NCI-H774 (cell line): ENCODE measurements at regions not wholly inside any gene's neighbourhood (a gene's known extent, or its start where the extent isn't known, plus 50 kb on each side); places are given as distances from the start of the nearest gene placed in this dataset.
"Not testable (repeated sequence)": the region's sequence is repeated elsewhere in the genome, so short reads cannot be mapped to it uniquely, and the experiment has no call there.

Source experiments
- DNase-seq: peaks from one replicate; lab custom pipeline; 2025; lab: John Stamatoyannopoulos, UW

DNA sequence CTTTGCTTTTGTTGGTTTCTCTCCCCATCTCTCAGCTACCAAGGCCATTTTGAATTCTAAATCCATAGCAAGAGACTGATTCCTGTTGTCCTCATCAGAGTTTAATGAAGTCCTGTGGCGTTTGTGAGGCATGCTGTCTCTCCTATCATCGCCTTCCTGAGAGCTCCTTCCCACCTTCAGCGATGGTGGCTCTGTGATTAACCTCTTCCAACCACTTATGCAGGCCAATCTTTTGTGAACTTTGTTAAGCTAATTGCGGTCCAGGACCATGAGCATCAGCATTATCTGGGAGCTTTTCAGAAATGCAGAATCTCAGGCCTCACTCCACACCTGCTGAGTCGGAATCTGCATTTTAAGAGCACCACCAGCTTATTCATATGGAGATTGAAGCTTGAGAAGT is 272.5 kb upstream of the CDYL start:
- DNase-seq = no peak

DNA sequence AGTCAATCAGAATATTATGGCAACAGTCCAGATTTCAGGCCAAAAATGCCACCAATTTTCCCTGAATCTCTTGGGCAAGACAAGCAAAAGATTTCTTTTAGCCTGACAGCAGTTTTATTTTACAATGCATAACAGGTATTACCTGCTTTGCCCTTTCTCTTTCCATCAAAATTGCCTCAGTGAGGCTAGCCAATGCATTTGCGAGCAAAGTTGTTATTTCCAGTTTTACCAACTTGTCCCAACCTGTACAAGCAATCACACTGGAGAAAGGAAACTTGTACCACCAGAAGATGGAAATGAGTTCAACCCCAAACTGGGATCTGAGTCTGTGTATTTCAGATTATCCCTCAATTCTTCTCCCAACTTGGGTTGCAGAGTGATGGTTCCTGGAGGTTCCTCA is 279.9 kb upstream of the CDYL start:
- no peak for DNase-seq

DNA sequence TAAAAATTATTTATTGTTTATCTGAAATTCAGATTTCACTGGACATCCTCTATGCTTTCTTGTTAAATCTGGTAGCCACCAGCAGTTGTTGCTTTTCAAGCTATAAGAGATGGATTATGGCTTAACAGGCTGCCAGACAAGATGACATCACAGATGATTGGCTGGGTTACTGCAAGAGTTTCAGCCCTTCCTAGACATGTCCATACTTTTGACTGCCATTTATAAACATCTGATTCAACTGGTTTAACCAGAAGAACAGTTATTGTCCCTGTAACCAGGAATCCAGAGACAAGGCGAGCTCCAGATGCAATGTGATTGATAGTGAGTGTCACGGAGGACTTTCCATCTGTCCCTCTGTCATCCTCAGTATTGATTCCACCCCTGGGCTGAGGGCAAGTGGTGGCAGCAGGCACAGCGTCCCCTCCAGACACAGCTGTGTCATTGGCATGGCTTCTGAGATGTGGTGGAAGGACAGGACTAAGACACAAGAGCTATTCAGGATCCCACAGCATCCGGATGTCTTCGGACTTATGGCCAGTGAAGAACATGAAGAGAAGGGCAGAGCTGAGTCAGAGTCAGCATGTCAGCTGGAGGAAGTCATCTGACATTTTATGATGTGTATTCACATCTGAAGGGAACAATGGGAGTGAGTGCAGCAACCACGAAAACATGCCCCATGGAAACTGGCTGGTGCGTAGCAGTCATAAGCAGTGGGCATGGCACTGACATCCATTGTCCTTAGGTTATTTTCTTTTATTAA is 284.5 kb upstream of the CDYL start:
- DNase-seq = no peak

DNA sequence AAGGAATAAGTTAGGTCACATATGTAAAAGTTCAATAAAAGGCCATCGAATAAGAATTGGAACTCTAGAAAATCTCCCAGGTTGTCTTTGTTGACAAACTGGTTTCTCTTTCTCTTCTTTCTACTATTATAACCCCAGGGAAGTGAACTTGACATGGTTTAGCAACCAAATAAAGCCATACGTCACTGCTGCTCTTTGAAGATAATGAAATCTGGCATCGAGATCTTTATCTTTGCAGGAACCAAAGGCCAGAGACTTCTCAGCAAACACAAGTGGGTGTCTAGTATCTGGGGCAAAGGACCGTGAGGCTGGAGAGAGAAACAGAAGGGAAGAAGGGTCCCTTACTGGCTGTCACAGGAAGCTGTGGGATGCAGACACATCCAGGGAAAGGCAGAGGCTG is 286.7 kb upstream of the CDYL start:
- DNase-seq = no peak

DNA sequence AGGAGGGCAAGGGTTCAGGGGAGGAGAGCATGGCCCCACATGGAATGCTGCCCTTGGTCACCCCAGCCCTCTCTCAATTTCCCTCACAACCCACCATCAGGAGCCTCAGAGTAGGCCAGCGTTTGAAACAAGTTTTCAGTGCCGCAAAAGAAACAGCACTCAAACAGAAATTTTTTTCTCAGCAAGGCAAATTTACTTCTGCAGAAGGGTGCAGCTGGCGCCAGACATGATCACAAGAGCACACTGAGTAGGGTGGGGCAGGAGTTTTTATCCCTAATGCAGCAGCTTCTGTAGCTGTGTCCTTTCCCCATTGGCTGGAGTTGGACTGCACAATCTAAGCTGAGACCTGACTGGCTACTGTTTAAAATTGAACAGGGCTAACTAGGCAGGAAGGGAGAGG is 287.8 kb upstream of the CDYL start:
- DNase-seq = no peak

DNA sequence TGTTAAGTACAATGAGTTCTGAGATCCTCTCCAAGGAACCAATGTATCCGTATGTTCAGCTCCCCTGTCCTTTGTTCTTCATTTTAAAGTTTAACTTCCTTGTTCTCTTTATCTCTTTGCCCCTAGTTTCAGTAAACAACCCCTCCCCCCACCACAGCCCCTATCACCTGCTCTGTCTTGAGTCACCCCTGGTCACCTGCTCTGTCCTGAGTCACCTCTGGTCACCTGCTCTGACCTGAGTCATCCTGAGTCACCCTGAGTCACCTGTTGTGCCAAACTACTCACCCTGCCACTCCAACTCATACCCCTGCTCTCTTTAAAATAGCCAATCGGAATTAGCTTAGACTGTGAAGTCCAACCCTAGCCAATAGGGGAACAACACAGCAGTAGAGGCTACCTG is 288.7 kb upstream of the CDYL start:
- DNase-seq = no peak

DNA sequence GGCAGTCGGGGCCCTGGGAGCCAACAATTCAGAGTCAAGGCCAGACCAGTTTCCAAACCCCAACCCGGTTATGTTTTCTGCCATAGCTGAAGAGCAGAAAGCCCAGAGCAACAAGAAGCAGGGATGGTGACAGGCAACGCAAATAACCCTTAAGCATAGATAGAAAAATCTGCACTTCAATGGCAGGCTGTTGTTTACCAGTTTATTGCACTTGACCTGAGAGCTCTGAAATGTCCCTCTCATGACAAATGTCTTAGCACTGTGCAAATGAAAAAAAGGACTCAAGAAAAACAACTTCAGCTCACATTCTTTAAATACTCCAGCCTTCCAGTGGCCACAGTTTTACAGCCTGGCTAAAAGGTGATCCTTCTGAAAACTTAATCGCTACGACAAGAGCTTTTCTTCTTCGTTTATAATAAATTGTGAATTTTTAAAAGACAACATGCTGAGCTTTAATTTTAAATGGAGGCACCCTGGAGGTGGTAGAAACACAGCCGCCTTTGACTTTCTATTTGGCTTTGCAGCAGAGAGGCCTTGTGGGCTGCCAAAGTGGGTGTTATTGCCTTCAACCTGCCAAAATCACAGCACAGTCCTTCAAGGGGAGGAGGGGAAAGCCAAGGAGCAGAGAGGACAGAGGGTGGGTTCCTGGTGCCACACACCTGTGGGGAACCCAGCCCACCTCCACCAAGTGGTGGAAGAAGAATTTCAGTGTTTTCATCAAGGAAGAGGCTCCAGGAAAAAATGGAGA is 289.5 kb upstream of the CDYL start:
- DNase-seq = no peak

DNA sequence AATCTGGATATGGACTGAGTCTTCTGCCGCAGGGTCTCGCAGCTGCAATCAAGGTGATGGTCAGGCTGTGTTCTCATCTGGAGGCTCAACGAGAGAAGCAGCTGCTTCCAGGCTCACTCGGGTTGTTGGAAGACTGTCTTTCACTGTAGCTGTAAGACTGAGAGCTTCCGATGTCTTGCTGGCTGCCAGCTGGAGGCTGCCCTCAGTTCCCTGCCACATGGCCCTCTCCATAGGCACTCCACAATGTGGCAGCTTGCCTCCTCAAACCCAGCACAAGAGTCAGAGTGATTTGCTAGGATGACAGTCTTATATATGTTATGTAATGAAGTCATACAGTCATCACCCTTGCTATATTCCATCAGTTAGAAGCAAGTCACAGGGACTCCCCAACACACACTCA is 290.5 kb upstream of the CDYL start:
- DNase-seq = no peak

DNA sequence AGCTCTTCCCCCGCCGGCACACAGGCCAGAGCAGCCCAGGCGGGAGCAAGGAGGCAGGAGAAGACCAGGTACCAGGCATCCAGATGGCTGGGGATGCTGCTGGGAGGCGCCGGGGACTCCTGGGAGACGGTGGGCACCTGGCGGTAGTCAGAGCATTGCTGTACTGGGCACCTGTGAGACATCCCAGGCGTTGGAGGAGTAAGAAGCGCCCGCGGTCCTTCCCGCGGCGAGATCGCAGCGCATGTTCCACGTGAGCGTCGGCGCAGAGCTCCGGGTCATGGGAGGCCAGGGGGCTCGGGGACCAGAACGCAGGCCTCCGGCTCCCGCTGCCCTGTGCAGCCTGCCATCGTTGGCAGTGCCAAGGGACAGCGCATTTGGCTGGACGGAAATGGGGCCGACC is 293.7 kb upstream of the CDYL start:
- DNase-seq = no peak

DNA sequence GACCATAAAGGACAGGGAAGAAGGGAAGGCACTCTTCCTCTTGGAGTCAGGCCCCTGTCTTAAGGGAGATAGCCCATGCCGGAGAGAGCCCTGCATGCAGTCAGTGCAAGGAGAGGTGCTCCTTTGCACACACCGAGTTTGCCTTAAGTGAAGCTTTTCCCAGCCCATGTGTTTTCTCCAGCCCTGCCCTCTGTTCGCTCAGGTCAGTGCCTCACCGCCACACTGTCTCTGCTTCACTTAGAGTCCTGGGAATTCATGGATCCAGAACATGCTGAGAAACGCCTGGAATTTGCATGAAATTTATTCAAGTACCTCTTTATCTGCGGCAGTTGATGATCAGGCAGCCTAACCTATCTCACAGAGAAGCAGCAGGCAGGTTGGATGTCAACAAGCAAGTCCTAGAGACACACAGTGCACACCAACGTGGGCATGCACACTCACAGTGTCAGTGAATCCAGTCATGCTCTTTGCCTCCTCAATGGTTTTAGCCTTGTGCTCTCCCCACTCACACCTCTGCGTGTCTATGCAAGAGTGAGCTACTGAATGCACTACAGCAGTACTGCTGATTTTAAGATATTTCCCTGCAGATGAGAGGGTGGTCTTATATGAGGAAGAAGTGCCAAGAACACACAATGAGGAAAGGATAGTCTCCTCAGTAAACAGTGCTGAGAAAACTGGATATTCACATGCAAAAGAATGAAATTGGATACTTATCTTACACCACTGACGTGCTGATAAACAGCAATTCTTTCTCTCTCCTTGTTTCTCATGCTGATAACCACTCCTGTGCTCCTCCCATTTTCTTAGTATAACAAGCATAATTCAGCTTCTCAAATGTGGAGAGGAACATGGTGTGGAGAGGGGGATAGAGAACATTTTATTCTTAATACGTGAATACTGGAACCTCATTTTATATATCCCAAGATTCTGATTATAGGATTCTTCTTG is 295.1 kb upstream of the CDYL start:
- no peak for DNase-seq

DNA sequence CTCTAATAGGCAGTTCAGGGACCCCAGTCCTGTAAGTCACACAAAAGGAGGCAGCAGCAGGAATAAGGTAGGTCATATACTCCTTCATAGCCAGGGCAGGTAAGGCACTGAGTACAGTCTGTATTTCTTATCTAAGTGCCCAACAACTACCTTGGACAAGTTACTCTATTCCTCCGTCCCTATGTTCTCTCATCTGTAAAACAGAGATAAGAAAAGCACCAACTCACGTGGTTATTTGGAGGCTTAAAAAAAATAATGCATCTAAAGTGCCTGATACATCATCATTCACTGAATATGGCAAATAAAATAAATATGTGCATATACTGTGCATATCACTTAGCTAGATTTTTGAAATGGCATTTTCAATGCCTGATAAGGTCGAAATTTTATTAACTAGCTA is 298.1 kb upstream of the CDYL start:
- no peak for DNase-seq

DNA sequence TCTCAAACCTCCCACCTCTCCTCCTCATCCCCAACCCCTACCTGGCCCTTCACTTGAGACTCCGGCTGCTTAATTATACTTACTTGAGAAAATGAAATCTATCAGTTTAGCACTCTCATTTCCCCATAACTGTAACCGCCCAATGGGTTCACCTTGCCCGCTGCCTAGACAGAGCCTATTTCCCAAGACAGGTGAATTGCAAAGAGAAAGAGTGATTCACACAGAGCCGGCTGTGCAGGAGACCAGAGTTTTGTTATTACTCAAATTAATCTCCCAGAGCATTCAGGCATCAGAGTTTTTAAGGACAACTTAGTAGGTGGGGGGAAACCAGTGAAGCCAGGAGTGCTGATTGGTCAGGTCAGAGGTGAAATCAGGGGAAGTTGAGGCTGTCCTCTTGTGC is 301.4 kb upstream of the CDYL start:
- no peak for DNase-seq

DNA sequence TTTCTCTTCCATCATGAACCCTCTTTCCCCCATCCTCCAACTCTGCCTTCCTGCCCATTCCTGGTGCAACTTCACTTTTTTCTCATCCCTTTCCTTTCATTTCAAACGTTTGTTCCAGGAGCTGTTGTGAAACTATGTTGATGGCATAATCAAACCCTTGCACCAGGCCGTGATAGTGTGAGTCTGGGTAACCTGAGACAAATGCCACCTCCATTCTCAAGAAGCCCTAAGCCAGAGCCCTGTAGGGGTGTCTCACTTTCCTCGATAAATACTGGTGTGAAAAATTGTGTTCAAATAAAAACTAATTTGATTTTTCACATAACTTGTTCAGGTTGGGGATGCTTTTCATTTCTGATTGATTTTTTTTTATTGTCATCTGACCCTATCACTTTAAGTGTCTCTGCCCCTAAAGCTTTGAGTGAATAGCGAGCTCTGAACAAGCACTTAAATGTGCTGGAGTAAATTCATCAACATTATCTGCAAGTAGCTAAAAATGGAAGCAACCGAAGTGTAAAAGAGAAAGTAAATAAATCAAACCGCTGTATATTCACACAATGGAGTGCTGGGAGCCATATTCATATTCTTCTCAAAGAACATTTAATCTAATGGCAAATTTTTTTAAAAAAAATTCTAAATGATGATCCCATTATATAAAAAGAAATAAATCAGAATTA is 303.1 kb upstream of the CDYL start:
- no peak for DNase-seq

DNA sequence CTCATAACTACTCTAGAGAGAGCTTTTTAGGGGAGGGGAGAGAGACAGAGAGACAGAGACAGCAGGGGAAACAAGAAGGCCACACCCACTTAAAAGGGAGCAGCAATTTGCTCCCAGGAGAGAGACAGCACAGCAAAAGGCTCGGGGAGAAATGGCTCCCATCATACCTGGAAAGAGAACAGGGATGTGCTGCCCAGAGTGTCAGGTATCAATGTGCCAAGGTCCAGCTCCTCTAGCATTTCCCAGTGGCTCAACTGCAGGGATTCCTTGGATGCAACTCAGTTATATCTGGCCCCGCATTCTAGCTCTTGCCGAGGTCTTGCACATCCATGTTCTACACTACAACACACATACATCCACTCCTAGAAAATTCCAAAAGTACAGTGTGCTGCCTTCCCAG is 304.0 kb upstream of the CDYL start:
- DNase-seq = no peak

DNA sequence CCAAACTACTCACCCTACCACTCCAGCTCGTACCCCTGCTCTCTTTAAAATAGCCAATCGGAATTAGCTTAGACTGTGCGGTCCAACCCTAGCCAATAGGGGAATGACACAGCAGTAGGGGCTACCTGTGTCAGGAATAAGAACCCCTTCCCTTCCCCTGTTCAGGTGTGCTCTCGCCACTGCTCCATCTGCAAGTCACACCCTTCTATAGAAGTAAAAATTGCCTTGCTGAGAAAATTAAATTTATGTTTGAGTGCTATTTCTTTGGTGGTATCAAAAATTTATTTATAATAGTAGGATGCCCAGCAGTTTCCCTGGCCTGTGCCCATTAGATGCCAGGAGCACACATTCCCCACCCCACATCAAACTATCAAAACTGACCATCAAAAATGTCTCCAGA is 304.7 kb upstream of the CDYL start:
- not testable (repeated sequence) for DNase-seq

DNA sequence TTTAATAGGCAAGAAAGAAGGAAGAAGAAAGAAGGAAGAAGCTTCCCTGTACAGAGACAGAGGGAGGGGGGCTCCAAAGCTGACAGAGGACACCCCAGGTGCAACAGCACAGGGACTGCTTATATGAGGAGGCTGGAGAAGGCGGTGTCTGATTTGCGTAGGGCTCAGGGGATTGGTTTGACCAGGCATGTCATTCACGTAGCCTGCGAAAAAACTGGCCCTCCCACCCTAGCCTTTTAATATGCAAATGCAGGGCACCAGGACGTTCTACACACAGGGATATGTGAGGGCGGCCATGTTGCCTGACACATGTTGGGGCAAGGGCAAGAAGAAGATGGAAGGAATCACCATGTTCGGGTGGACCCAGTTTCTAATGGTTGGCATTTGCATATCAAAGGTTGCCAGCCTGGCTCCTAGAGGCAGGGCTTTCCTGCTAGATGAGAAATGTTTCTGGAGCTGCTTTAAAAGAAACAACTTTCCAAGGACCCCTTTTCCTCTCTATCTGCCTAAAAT is 305.4 kb upstream of the CDYL start:
- no peak for DNase-seq

DNA sequence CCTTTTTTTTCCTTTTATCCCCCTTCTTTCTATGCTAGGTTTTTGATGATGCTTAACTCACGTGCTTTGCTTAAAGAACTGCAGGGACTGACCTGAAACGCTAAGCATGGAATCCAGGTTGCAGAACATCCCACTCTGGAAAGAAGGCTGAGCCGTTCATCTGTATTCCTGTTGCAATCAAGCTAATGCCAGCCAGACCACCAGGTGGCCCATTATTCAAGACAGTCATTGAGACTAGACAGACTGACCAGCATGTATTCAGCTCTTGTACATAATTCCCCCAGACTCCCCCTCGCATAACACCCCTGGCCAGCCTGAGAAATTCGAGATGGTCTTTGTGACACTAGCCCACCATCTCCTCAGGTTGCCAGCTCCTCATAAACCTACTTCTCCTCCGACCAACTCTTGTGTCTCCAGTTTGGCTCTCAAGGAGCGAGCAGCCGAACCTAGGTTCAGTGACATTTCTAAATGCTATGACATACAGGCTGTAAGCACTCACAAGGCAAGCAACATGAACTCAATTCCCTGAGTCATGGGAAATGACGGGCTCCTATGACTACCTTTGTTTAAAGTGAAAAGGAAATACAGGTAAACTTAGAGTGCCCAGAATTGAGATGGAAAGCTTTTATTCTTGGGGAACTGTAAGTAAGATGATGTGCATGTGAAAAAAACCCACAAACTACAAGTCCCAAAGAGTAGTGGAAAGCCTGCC is 309.3 kb upstream of the CDYL start:
- no peak for DNase-seq

DNA sequence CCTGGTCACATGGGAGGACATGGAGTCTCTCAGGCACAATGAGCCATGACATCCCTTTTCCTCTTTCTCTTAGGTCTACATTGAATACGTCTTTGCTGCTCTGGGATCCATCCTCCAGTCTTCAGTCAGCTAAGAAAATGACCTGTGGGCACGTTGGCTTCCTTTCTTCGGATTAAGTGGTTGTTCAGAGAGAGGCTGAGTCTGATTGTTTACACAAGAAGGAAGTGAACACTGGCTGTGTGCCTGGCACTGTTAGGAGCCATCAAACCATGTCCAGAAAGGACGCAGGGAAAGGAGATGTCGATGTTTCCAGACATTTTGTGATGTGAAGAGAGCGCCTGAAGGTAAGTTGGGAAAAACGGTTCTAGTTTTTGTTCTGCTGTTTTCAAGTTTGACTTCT is 309.9 kb upstream of the CDYL start:
- no peak for DNase-seq

DNA sequence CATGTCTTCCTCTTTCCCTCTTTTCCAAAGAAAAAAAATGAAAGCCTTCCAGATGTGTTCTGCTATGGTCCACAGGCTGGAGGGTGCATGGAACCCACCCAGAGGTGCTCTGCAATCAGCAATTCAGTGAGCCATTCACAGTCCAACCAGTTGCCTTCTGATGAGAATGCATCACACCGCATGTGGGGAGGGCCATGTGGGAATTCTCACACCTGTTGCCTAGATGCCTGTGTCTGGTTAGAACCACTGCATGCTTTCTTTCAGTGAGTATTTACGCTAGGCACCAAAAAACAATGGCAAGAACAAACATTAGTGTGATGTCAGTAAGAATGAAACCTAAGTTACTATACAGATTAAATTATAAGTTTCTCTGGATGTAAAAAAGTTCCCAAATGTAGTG is 311.6 kb upstream of the CDYL start:
- no peak for DNase-seq

DNA sequence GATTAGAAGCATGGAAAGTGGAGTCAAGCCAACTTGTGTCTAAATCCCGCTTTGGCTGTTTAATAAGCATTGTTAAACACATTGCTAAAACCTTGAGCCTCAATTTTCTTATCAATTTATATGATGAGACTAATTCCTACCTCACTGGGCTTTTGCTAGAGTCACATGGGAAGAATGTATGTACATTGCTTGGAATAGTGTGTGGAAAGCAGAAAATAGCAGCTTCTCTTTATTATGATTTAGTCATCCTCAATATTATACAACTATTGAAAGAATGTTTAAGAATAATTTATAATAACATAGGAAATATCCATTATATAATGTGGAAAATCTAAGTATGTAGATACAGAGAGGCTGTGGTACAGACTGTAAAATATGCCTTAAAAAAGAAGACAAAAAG is 313.0 kb upstream of the CDYL start:
- DNase-seq = no peak
